PC-3 (cell line): ENCODE measurements at regions not wholly inside any gene's neighbourhood (a gene's known extent, or its start where the extent isn't known, plus 50 kb on each side); places are given as distances from the start of the nearest gene placed in this dataset.

Experiments used
- ATAC-seq: fragments of 200-7000 bp; cut with Tn5 transposase; 2 replicates; pipeline ENCODE4 v1.9.1; 2020; ENCODE audit warnings: mild to moderate bottlenecking, moderate library complexity
- BruUV-seq: library from RNA; stranded (reverse); fragments of 400-500 nt; replicated peaks from 2 replicates; lab custom pipeline; 2021; lab: Mats Ljungman, UMichigan
- CTCF ChIA-PET: fragments of 300-600 bp; sonication (Branson Sonifier 250); formaldehyde crosslinking; loops from one replicate; lab custom pipeline; 2022; ENCODE audit warnings: antibody characterized with exemption; lab: Charles Lee
- POLR2A ChIA-PET: fragments of 300-600 bp; sonication (Branson Sonifier 250); formaldehyde crosslinking; loops from one replicate; lab custom pipeline; 2022; ENCODE audit warnings: antibody characterized with exemption; ENCODE audit not compliant: unreplicated experiment; lab: Charles Lee
- DNase-seq: peaks from one replicate; pipeline ENCODE4 v3.0.0-alpha.2; 2015
- H2AFZ ChIP-seq: fragments of 300-600 bp; sonication (generic); 2 replicates; pipeline ENCODE4 v1.6.0; 2016; ENCODE audit warnings: antibody characterized with exemption, low read length
- H3F3A ChIP-seq: fragments of 300-600 bp; sonication (generic); one replicate; pipeline ENCODE4 v1.6.0; 2017; ENCODE audit warnings: antibody characterized with exemption, low read length, control low read depth, mild to moderate bottlenecking; ENCODE audit not compliant: unreplicated experiment
- H3K27ac ChIP-seq: fragments of 300-600 bp; sonication (generic); 2 replicates; pipeline ENCODE4 v1.5.1; 2016; ENCODE audit warnings: mild to moderate bottlenecking, low read length
- H3K27me3 ChIP-seq: fragments of 300-600 bp; sonication (generic); 2 replicates; pipeline ENCODE4 v1.6.1; 2016; ENCODE audit warnings: low read length, mixed read lengths
- H3K36me3 ChIP-seq: fragments of 300-600 bp; sonication (generic); 2 replicates; pipeline ENCODE4 v1.6.1; 2016; ENCODE audit warnings: low read depth, mixed run types, low read length, mixed read lengths
- H3K4me1 ChIP-seq: fragments of 300-600 bp; sonication (generic); 2 replicates; pipeline ENCODE4 v1.5.1; 2016; ENCODE audit warnings: low read length; ENCODE audit not compliant: insufficient read depth
- H3K4me2 ChIP-seq: fragments of 300-600 bp; sonication (generic); 2 replicates; pipeline ENCODE4 v1.6.0; 2016; ENCODE audit warnings: low read length
- H3K4me3 ChIP-seq: fragments of 300-600 bp; sonication (generic); 2 replicates; pipeline ENCODE4 v1.5.1; 2016; ENCODE audit warnings: mild to moderate bottlenecking, low read length, mixed read lengths
- H3K79me2 ChIP-seq: fragments of 300-600 bp; sonication (generic); 2 replicates; pipeline ENCODE4 v1.6.1; 2017; ENCODE audit warnings: low read length, mixed read lengths
- H3K9ac ChIP-seq: fragments of 300-600 bp; sonication (generic); 2 replicates; pipeline ENCODE4 v1.6.0; 2016; ENCODE audit warnings: mild to moderate bottlenecking, low read length
- H3K9me2 ChIP-seq: fragments of 300-600 bp; sonication (generic); replicated peaks from 2 replicates; pipeline ENCODE4 v1.6.1; 2016; ENCODE audit warnings: mixed run types, low read length, mixed read lengths
- H3K9me3 ChIP-seq: fragments of 300-600 bp; sonication (generic); 2 replicates; pipeline ENCODE4 v1.6.1; 2016; ENCODE audit warnings: low read length, mixed read lengths
- H4K20me1 ChIP-seq: fragments of 300-600 bp; sonication (generic); 2 replicates; pipeline ENCODE4 v1.6.1; 2016; ENCODE audit warnings: low read length, mixed read lengths
- EZH2 ChIP-seq: fragments of 300-600 bp; sonication (generic); IDR thresholded peaks from one replicate; pipeline ENCODE4 v1.6.1; 2017; ENCODE audit warnings: antibody characterized with exemption, mild to moderate bottlenecking, low read length; ENCODE audit not compliant: unreplicated experiment
- EZH2phosphoT487 ChIP-seq: fragments of 300-600 bp; sonication (generic); IDR thresholded peaks from 2 replicates; pipeline ENCODE4 v1.6.1; 2018; ENCODE audit warnings: mild to moderate bottlenecking, antibody characterized with exemption, low read length, borderline replicate concordance
- intact Hi-C: fragments of 100-400 bp; cut with micrococcal nuclease; formaldehyde crosslinking; loops from 2 replicates; pipeline ENCODE4 v1.9.0; 2023
- TF ChIP-seq, protein P1 (sequence below): fragments of 300-600 bp; sonication (generic); conservative IDR thresholded peaks from 2 replicates; pipeline ENCODE4 v1.5.1; 2017; ENCODE audit warnings: antibody characterized with exemption, low read depth, mild to moderate bottlenecking, low read length

DNA sequence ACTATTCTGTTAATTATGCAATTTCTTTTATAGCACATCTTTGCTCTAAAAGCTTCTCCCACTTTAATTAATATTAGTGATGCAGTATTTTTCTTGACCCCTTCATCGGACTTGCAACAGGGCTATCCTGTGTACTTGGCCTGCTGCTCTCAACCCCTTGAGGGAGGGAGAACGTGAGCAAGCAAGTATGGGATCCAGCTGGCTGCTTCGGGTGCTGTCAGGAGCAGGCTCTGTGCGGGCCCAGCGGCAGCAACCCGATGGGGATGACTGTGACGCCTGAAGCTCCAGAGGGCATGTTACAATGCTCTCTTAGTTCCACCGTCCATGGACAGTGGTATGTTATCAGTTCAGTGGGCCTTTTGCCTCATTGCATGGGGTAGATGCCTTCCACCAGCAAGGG lies 519.8 kb upstream of the CITED2 start:
- Histone ChIP-seq H3K4me1 (no peaks in the 10 kb centered on the region), H3F3A (no peaks in the 10 kb centered on the region), H3K9ac (no peak overlapping the region), H2AFZ (no peak overlapping the region), H3K27ac (no peak overlapping the region), H3K4me3 (no peak overlapping the region), H3K27me3 (no peaks in the 10 kb centered on the region), H3K9me3 (no peaks in the 10 kb centered on the region), H3K36me3 (no peaks in the 10 kb centered on the region), H3K4me2 (no peak overlapping the region), H4K20me1 (no peaks in the 10 kb centered on the region), H3K9me2 (no peaks in the 10 kb centered on the region), H3K79me2 (no peaks in the 10 kb centered on the region)
- intact Hi-C loops = no loop called here
- CTCF ChIA-PET = no interaction called here
- POLR2A ChIA-PET = interaction anchor here (0.6 kb wide), 2 partner anchors 69 to 487 kb away, joined by 4 read pairs; no protein-coding TSS in a partner anchor
- TF ChIP-seq EZH2 = no peak
- TF ChIP-seq EZH2phosphoT487 = no peak
- TF ChIP-seq, protein P1, sequence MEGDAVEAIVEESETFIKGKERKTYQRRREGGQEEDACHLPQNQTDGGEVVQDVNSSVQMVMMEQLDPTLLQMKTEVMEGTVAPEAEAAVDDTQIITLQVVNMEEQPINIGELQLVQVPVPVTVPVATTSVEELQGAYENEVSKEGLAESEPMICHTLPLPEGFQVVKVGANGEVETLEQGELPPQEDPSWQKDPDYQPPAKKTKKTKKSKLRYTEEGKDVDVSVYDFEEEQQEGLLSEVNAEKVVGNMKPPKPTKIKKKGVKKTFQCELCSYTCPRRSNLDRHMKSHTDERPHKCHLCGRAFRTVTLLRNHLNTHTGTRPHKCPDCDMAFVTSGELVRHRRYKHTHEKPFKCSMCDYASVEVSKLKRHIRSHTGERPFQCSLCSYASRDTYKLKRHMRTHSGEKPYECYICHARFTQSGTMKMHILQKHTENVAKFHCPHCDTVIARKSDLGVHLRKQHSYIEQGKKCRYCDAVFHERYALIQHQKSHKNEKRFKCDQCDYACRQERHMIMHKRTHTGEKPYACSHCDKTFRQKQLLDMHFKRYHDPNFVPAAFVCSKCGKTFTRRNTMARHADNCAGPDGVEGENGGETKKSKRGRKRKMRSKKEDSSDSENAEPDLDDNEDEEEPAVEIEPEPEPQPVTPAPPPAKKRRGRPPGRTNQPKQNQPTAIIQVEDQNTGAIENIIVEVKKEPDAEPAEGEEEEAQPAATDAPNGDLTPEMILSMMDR = no peak
- no peak for ATAC-seq
- DNase-seq = no peak
- no TSS peak for BruUV-seq

DNA sequence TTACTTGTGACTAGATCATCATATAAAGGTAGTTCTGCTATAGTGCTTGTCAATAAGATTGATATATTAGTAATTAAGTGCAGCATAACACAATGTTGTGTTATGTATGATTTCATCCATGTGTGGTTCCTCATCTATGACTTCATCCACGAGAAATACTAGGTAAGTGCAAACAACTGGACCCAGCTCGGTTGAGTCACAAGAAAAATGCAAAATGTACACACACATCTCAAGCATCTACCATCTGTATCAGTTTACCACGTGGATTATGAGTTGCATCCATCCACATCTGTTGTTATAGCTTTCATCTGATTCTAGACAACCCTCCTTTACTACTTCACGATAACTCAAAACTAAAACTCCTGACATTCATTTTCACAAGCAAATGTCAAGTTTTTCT lies 517.0 kb upstream of the CITED2 start:
- Histone ChIP-seq H3K36me3 (no peaks in the 10 kb centered on the region), H3F3A (no peaks in the 10 kb centered on the region), H2AFZ (no peak overlapping the region), H3K9me3 (no peaks in the 10 kb centered on the region), H3K9ac (no peak overlapping the region), H3K27me3 (no peaks in the 10 kb centered on the region), H3K9me2 (no peaks in the 10 kb centered on the region), H3K4me3 (no peak overlapping the region), H3K4me2 (no peak overlapping the region), H3K27ac (no peak overlapping the region), H3K4me1 (no peaks in the 10 kb centered on the region), H3K79me2 (no peaks in the 10 kb centered on the region), H4K20me1 (no peaks in the 10 kb centered on the region)
- POLR2A ChIA-PET = no interaction called here
- TF ChIP-seq EZH2 (no peak), EZH2phosphoT487 (no peak)
- TF ChIP-seq, protein P1 = no peak
- intact Hi-C loops = no loop called here
- CTCF ChIA-PET = no interaction called here
- no peak; the same call in 1 of the 2 replicates for ATAC-seq
- DNase-seq = no peak
- no TSS peak for BruUV-seq

DNA sequence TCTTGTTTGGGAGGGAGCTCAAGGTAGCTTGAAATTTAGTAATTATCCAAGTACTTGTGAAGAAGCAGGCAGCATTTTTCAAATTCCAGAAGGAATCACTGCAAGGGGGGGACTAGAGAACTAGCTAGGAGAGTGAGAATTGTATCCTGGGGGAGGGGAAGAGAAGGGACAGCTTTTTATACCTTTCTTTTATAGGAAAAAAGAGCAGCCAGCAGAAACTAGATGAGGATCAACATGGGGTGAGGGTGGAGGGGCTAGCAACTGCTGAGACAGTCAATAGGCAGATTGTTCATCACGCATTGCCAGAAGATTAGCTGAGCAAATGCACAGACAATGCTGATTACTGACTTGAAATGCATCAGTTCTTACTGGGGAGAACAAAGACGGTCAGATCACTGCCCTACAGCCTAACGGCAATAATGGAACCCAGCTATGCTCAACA lies 514.3 kb upstream of the CITED2 start:
- no TSS peak for BruUV-seq
- no peaks in the 10 kb centered on the region for H3K27me3 ChIP-seq
- no peaks in the 10 kb centered on the region for H3F3A ChIP-seq
- no peak overlapping the region for H3K27ac ChIP-seq
- TF ChIP-seq EZH2phosphoT487 (no peak), EZH2 (no peak)
- TF ChIP-seq, protein P1 = no peak
- ChIA-PET CTCF (no interaction called here), POLR2A (no interaction called here)
- H3K36me3 ChIP-seq = no peaks in the 10 kb centered on the region
- H3K4me2 ChIP-seq = no peak overlapping the region
- H3K79me2 ChIP-seq = no peaks in the 10 kb centered on the region
- DNase-seq (no peak), ATAC-seq (no peak)
- intact Hi-C loops = no loop called here
- no peaks in the 10 kb centered on the region for H3K9me3 ChIP-seq
- H3K4me1 ChIP-seq = no peaks in the 10 kb centered on the region
- no peak overlapping the region for H3K9ac ChIP-seq
- no peaks in the 10 kb centered on the region for H4K20me1 ChIP-seq
- H3K9me2 ChIP-seq = no peaks in the 10 kb centered on the region
- no peak overlapping the region for H3K4me3 ChIP-seq
- no peak overlapping the region for H2AFZ ChIP-seq
